ENCODE measurements at regions not wholly inside any gene's neighbourhood (a gene's known extent, or its start where the extent isn't known, plus 50 kb on each side); places are given as distances from the start of the nearest gene placed in this dataset.

- H3K79me2 ChIP-seq (ENCODE audit: insufficient read depth, low read length) = no peaks in the 10 kb centered on the region
- no peaks in the 10 kb centered on the region for H3F3A ChIP-seq (ENCODE audit: insufficient read depth, low read length)
- H3K9me3 ChIP-seq (ENCODE audit: low read length) = no peaks in the 10 kb centered on the region
- no peaks in the 10 kb centered on the region for H4K20me1 ChIP-seq (ENCODE audit: insufficient read depth, low read length)
- H3K27ac ChIP-seq (ENCODE audit: low read depth, low read length, poor library complexity, severe bottlenecking) = no peak overlapping the region
- no peaks in the 10 kb centered on the region for H3K9me2 ChIP-seq (ENCODE audit: low read depth, low read length)
- H3K4me1 ChIP-seq (ENCODE audit: insufficient read depth, low read length, severe bottlenecking) = no peaks in the 10 kb centered on the region
- no peaks in the 10 kb centered on the region; the same call in 1 of the 2 replicates for H3K27me3 ChIP-seq (ENCODE audit: insufficient read depth, low read length)
- no peak overlapping the region for H3K4me3 ChIP-seq (ENCODE audit: low read depth, low read length, poor library complexity, severe bottlenecking)
- no peak overlapping the region for H3K4me2 ChIP-seq (ENCODE audit: low read length)
- H3K36me3 ChIP-seq (ENCODE audit: insufficient read depth, low read length) = no peaks in the 10 kb centered on the region; the same call in 1 of the 2 replicates
- no peak overlapping the region for H3K9ac ChIP-seq (ENCODE audit: low read length)
- TF ChIP-seq EZH2 (IDR thresholded peaks at IDR 0.05; ENCODE audit: borderline replicate concordance, low read length) (no peak), CTCF (IDR thresholded peaks at IDR 0.05; ENCODE audit: low read length) (no peak)
- no peak overlapping the region for H2AFZ ChIP-seq (ENCODE audit: low read length)
These were observed 167.1 kb downstream of the ARRDC4 start for GRCh38 chr15:98127586-98127985.

- no peak for TF ChIP-seq EZH2 (IDR thresholded peaks at IDR 0.05; ENCODE audit: borderline replicate concordance, low read length)
- no peak for TF ChIP-seq CTCF (IDR thresholded peaks at IDR 0.05; ENCODE audit: low read length)
- no peaks in the 10 kb centered on the region; the same call in 1 of the 2 replicates for H3K27me3 ChIP-seq (ENCODE audit: insufficient read depth, low read length)
- no peaks in the 10 kb centered on the region for H4K20me1 ChIP-seq (ENCODE audit: insufficient read depth, low read length)
- H3K4me2 ChIP-seq (ENCODE audit: low read length) = no peak overlapping the region
- H3F3A ChIP-seq (ENCODE audit: insufficient read depth, low read length) = no peaks in the 10 kb centered on the region
- H3K79me2 ChIP-seq (ENCODE audit: insufficient read depth, low read length) = no peaks in the 10 kb centered on the region
- no peaks in the 10 kb centered on the region; the same call in 1 of the 2 replicates for H3K36me3 ChIP-seq (ENCODE audit: insufficient read depth, low read length)
- H2AFZ ChIP-seq (ENCODE audit: low read length) = no peak overlapping the region
- H3K9ac ChIP-seq (ENCODE audit: low read length) = no peak overlapping the region
- no peak overlapping the region for H3K27ac ChIP-seq (ENCODE audit: low read depth, low read length, poor library complexity, severe bottlenecking)
- no peak overlapping the region for H3K4me3 ChIP-seq (ENCODE audit: low read depth, low read length, poor library complexity, severe bottlenecking)
- H3K4me1 ChIP-seq (ENCODE audit: insufficient read depth, low read length, severe bottlenecking) = no peaks in the 10 kb centered on the region
- no peaks in the 10 kb centered on the region for H3K9me2 ChIP-seq (ENCODE audit: low read depth, low read length)
- no peaks in the 10 kb centered on the region for H3K9me3 ChIP-seq (ENCODE audit: low read length)
These were observed 171.4 kb downstream of the ARRDC4 start for GRCh38 chr15:98131924-98132323.

- no peaks in the 10 kb centered on the region for H4K20me1 ChIP-seq (ENCODE audit: insufficient read depth, low read length)
- H3K4me3 ChIP-seq (ENCODE audit: low read depth, low read length, poor library complexity, severe bottlenecking) = no peak overlapping the region
- TF ChIP-seq EZH2 (IDR thresholded peaks at IDR 0.05; ENCODE audit: borderline replicate concordance, low read length) (no peak), CTCF (IDR thresholded peaks at IDR 0.05; ENCODE audit: low read length) (no peak)
- peaks cover 12% of the 10 kb centered on the region for H3K4me1 ChIP-seq (ENCODE audit: insufficient read depth, low read length, severe bottlenecking)
- no peaks in the 10 kb centered on the region for H3K9me2 ChIP-seq (ENCODE audit: low read depth, low read length)
- H3K36me3 ChIP-seq (ENCODE audit: insufficient read depth, low read length) = no peaks in the 10 kb centered on the region; the same call in 1 of the 2 replicates
- H3K79me2 ChIP-seq (ENCODE audit: insufficient read depth, low read length) = no peaks in the 10 kb centered on the region
- no peaks in the 10 kb centered on the region; the same call in 1 of the 2 replicates for H3K27me3 ChIP-seq (ENCODE audit: insufficient read depth, low read length)
- no peak overlapping the region for H3K4me2 ChIP-seq (ENCODE audit: low read length)
- no peaks in the 10 kb centered on the region for H3F3A ChIP-seq (ENCODE audit: insufficient read depth, low read length)
- no peaks in the 10 kb centered on the region for H3K9me3 ChIP-seq (ENCODE audit: low read length)
- no peak overlapping the region for H3K9ac ChIP-seq (ENCODE audit: low read length)
- no peak overlapping the region for H2AFZ ChIP-seq (ENCODE audit: low read length)
- no peak overlapping the region for H3K27ac ChIP-seq (ENCODE audit: low read depth, low read length, poor library complexity, severe bottlenecking)
These were observed 174.4 kb downstream of the ARRDC4 start for GRCh38 chr15:98134905-98135304.
